K562 (cell line): ENCODE measurements at regions not wholly inside any gene's neighbourhood (a gene's known extent, or its start where the extent isn't known, plus 50 kb on each side); places are given as distances from the start of the nearest gene placed in this dataset.

Source experiments
- ATAC-seq: fragments of 200-7000 bp; cut with Tn5 transposase; 3 replicates; pipeline ENCODE4 v1.9.1; 2020; ENCODE audit warnings: moderate library complexity
- BruUV-seq: library from RNA; stranded (reverse); fragments of 400-500 nt; replicated peaks from 2 replicates; lab custom pipeline; 2021; lab: Mats Ljungman, UMichigan
- CTCF ChIA-PET: fragments of 300-600 bp; formaldehyde crosslinking; extraction: SDS; loops from one replicate; lab custom pipeline; 2021; ENCODE audit warnings: low intra/inter-chr PET ratio; lab: Yijun Ruan, JAX
- POLR2A ChIA-PET: fragments of 300-600, 350-650 bp; sonication (Branson Sonifier 250); formaldehyde crosslinking; extraction: SDS; loops from one replicate; lab custom pipeline; 2021; ENCODE audit warnings: antibody characterized with exemption, inconsistent platforms; lab: Yijun Ruan, JAX
- DNase-seq, 4 experiments: peaks; one replicate each; pipeline versions ENCODE4 v3.0.0 to v3.0.0-alpha.2; 2011 to 2018; ENCODE audit warnings: low spot score in 3 of 4, mixed read lengths in 3 of 4; ENCODE audit errors: extremely low read depth in 1 of 4
- FAIRE-seq: peaks from 2 replicates; lab custom pipeline; 2011; peaks lifted over from hg19 to GRCh38; lab: Jason Lieb, UNC
- H2AFZ ChIP-seq: 2 replicates; pipeline ENCODE4 v1.6.0; 2011; ENCODE audit warnings: low read depth, low read length, control low read depth, inconsistent platforms
- H3K27ac ChIP-seq: fragments of 200-600 bp; 3 replicates; pipeline ENCODE4 v1.8.0; 2011; ENCODE audit warnings: low read depth, mild to moderate bottlenecking, control low read depth, inconsistent platforms, low read length, moderate library complexity, mixed read lengths; ENCODE audit errors: extremely low read depth
- H3K27me3 ChIP-seq, 2 experiments: fragments of 300-600 bp in 1 of 2; 2 replicates in 1 of 2; 3 replicates in 1 of 2; pipeline versions ENCODE4 v1.6.0 to v1.8.0; 2011; ENCODE audit warnings: inconsistent platforms in 2 of 2, low read length in 2 of 2, mild to moderate bottlenecking in 1 of 2, mixed read lengths in 1 of 2, moderate library complexity in 1 of 2; ENCODE audit not compliant: control insufficient read depth in 2 of 2, insufficient read depth in 2 of 2
- H3K36me3 ChIP-seq: fragments of 300-600 bp; 3 replicates; pipeline ENCODE4 v1.8.0; 2011; ENCODE audit warnings: mild to moderate bottlenecking, low read length, inconsistent platforms; ENCODE audit not compliant: control insufficient read depth, insufficient read depth
- H3K4me1 ChIP-seq, 2 experiments: fragments of 200-600 bp in 1 of 2; replicated peaks in 1 of 2; 2 replicates in 1 of 2; 3 replicates in 1 of 2; pipeline versions ENCODE4 v1.5.1 to v1.8.0; 2011; ENCODE audit warnings: inconsistent platforms in 2 of 2, low read length in 2 of 2, mild to moderate bottlenecking in 1 of 2, mixed read lengths in 1 of 2, moderate library complexity in 1 of 2; ENCODE audit not compliant: control insufficient read depth in 2 of 2, insufficient read depth in 2 of 2
- H3K4me2 ChIP-seq: 2 replicates; pipeline ENCODE4 v1.6.1; 2011; ENCODE audit warnings: low read length, control low read depth, inconsistent platforms, mixed read lengths; ENCODE audit not compliant: insufficient read depth
- H3K4me3 ChIP-seq: fragments of 200-600 bp; sonication (generic), shearing (Covaris generic); 2 replicates; pipeline ENCODE4 v1.5.1; 2016; ENCODE audit warnings: control low read depth, inconsistent platforms
- H3K79me2 ChIP-seq: fragments of 200-600 bp; 3 replicates; pipeline ENCODE4 v1.8.0; 2011; ENCODE audit warnings: low read length, inconsistent platforms; ENCODE audit not compliant: control insufficient read depth, insufficient read depth
- H3K9ac ChIP-seq, 2 experiments: 2 replicates each; pipeline versions ENCODE4 v1.6.0 to v1.6.1; 2011; ENCODE audit warnings: low read depth in 2 of 2, low read length in 2 of 2, control low read depth in 1 of 2, inconsistent platforms in 1 of 2, mild to moderate bottlenecking in 1 of 2, mixed read lengths in 1 of 2; ENCODE audit not compliant: insufficient read depth in 1 of 2
- H3K9me1 ChIP-seq: one replicate; pipeline ENCODE4 v1.6.0; 2011; ENCODE audit warnings: inconsistent platforms, mild to moderate bottlenecking, low read length, moderate library complexity; ENCODE audit not compliant: control insufficient read depth, insufficient read depth
- H3K9me3 ChIP-seq: replicated peaks from 2 replicates; pipeline ENCODE4 v1.5.1; 2011; ENCODE audit warnings: low read depth, low read length, inconsistent platforms; ENCODE audit not compliant: control insufficient read depth, insufficient read depth
- H4K20me1 ChIP-seq: replicated peaks from 2 replicates; pipeline ENCODE4 v1.6.1; 2011; ENCODE audit warnings: low read length, inconsistent platforms, mixed read lengths; ENCODE audit not compliant: control insufficient read depth, insufficient read depth
- CCNT2 ChIP-seq: IDR thresholded peaks from 2 replicates; pipeline ENCODE4 v1.6.1; 2011; ENCODE audit warnings: borderline replicate concordance, low read depth, mild to moderate bottlenecking, moderate library complexity, mixed read lengths, low read length; ENCODE audit not compliant: insufficient read length; ENCODE audit errors: extremely low read depth
- NFE2L1 ChIP-seq: fragments of 450-650 bp; IDR thresholded peaks from 2 replicates; pipeline ENCODE4 v1.6.1; 2016; ENCODE audit warnings: missing genetic modification characterization, low read depth, mild to moderate bottlenecking, missing compliant biosample characterization, moderate library complexity, borderline replicate concordance
- NR2C2 ChIP-seq, 2 experiments: fragments of 200-800 bp in 1 of 2; sonication (Bioruptor generic) in 1 of 2; sonication (generic) in 1 of 2; formaldehyde crosslinking in 1 of 2; IDR thresholded peaks; 2 replicates each; pipeline versions ENCODE4 v1.6.1 to v1.8.0; 2016 to 2022; ENCODE audit warnings: mild to moderate bottlenecking in 1 of 2, missing compliant biosample characterization in 1 of 2, missing genetic modification characterization in 1 of 2, missing genetic modification reagents in 1 of 2
- RAD51 ChIP-seq: fragments of 450-650 bp; IDR thresholded peaks from 2 replicates; pipeline ENCODE4 v1.7.1; 2016; ENCODE audit warnings: low read depth, mild to moderate bottlenecking, borderline replicate concordance
- SAFB ChIP-seq: fragments of 200-400 bp; formaldehyde crosslinking; IDR thresholded peaks from 2 replicates; pipeline ENCODE4 v1.6.1; 2017; ENCODE audit warnings: low read depth, low read length, borderline replicate concordance
- SRSF3 ChIP-seq: fragments of 200-400 bp; formaldehyde crosslinking; IDR thresholded peaks from 2 replicates; pipeline ENCODE4 v1.6.1; 2016; ENCODE audit warnings: mild to moderate bottlenecking, low read length, moderate library complexity; ENCODE audit not compliant: insufficient read depth
- USF2 ChIP-seq: sonication (generic); formaldehyde crosslinking; IDR thresholded peaks from 2 replicates; pipeline ENCODE4 v1.5.0; 2020; ENCODE audit warnings: missing genetic modification reagents
- ZFX ChIP-seq: sonication (generic); formaldehyde crosslinking; IDR thresholded peaks from 2 replicates; pipeline ENCODE4 v1.8.0; 2022; ENCODE audit warnings: mild to moderate bottlenecking, missing genetic modification reagents, moderate library complexity
- WGBS: fragments of 100-300 bp; shearing (Covaris generic); methylation state at CpG from one replicate; pipeline ENCODE4 v1.1.6; 2016; ENCODE audit warnings: low coverage, mixed read lengths; ENCODE audit not compliant: insufficient coverage; ENCODE audit errors: missing lambda C conversion rate; 5-methylcytosine and 5-hydroxymethylcytosine counted together
- in situ Hi-C: fragments of 300-500 bp; cut with MboI; formaldehyde crosslinking; loops from 4 replicates; pipeline ENCODE4 v1.15.0; 2018; ENCODE audit warnings: inconsistent platforms, mixed read lengths
- intact Hi-C: fragments of 100-400 bp; cut with micrococcal nuclease; formaldehyde crosslinking; loops from 2 replicates; pipeline ENCODE4 v1.14.2; 2022
- TF ChIP-seq, protein P1 (sequence below), 2 experiments: fragments of 450-650 bp; IDR thresholded peaks; 2 replicates each; pipeline ENCODE4 v1.6.1; 2018; ENCODE audit warnings: mild to moderate bottlenecking in 2 of 2, low read depth in 1 of 2; ENCODE audit not compliant: partially characterized antibody in 2 of 2

GRCh38 chr5:71886406-71886805, 167.3 kb downstream of the CARTPT start:
- no peak for DNase-seq
- ChIA-PET POLR2A (no interaction called here), CTCF (no interaction called here)
- H3K27me3 ChIP-seq: peaks cover 10 to 21% of the 10 kb centered on the region in 2 experiments
- no peak for TF ChIP-seq CCNT2
- no peaks in the 10 kb centered on the region for H3K4me1 ChIP-seq
- H3K9ac ChIP-seq: no peak overlapping the region
- no peak overlapping the region for H2AFZ ChIP-seq
- H3K4me2 ChIP-seq: no peak overlapping the region
- no peaks in the 10 kb centered on the region for H4K20me1 ChIP-seq
- H3K27ac ChIP-seq: no peak overlapping the region
- in situ Hi-C loops (no loop called here), intact Hi-C loops (no loop called here)
- no peak overlapping the region for H3K4me3 ChIP-seq
- H3K9me1 ChIP-seq: no peaks in the 10 kb centered on the region
- 2% methylated on average over 2 of the region's 2 CpGs for WGBS
- no peaks in the 10 kb centered on the region for H3K9me3 ChIP-seq
- no peak for ATAC-seq
- no peaks in the 10 kb centered on the region for H3K79me2 ChIP-seq
- no peaks in the 10 kb centered on the region for H3K36me3 ChIP-seq
- FAIRE-seq: no peak
- no TSS peak for BruUV-seq

DNA sequence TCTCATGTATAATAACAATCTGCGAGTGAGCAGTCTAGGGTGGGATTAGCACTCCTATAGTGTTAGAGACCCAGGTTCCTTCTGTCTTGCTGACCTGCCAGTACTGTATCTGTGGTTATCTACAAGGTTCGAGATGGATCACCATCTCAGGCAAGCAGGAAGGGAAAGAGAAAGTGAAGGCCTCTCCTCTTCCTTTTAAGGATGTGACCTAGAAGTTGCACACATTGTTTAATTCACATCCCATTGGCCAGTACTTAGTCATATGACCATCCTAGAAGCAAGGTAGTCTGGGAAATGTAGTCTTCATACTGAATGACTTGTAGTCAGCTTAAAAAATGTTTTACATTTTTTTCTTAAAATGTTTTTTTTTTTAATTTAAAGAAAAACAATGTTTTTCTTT, 168.6 kb downstream of the CARTPT start:
- Histone ChIP-seq H4K20me1 (no peaks in the 10 kb centered on the region), H2AFZ (peak overlapping the region; percentile 89), H3K4me3 (no peak overlapping the region), H3K4me1 (no peaks in the 10 kb centered on the region), H3K9me1 (no peaks in the 10 kb centered on the region), H3K79me2 (no peaks in the 10 kb centered on the region), H3K4me2 (peak overlapping the region; percentile 69), H3K9ac (no peak overlapping the region), H3K27ac (no peak overlapping the region), H3K27me3 (peaks cover 3 to 16% of the 10 kb centered on the region in 2 experiments; a peak in 3 of 5 replicates), H3K36me3 (no peaks in the 10 kb centered on the region), H3K9me3 (no peaks in the 10 kb centered on the region)
- WGBS: 5% methylated on average over 2 of the region's 2 CpGs
- CTCF ChIA-PET: no interaction called here
- in situ Hi-C loops: no loop called here
- intact Hi-C loops: no loop called here
- DNase-seq (peak; percentile 49 to 76 (median 69)), ATAC-seq (peak; percentile 99), FAIRE-seq (peak; percentile 90)
- BruUV-seq: no TSS peak
- POLR2A ChIA-PET: no interaction called here
- TF ChIP-seq, protein P1, sequence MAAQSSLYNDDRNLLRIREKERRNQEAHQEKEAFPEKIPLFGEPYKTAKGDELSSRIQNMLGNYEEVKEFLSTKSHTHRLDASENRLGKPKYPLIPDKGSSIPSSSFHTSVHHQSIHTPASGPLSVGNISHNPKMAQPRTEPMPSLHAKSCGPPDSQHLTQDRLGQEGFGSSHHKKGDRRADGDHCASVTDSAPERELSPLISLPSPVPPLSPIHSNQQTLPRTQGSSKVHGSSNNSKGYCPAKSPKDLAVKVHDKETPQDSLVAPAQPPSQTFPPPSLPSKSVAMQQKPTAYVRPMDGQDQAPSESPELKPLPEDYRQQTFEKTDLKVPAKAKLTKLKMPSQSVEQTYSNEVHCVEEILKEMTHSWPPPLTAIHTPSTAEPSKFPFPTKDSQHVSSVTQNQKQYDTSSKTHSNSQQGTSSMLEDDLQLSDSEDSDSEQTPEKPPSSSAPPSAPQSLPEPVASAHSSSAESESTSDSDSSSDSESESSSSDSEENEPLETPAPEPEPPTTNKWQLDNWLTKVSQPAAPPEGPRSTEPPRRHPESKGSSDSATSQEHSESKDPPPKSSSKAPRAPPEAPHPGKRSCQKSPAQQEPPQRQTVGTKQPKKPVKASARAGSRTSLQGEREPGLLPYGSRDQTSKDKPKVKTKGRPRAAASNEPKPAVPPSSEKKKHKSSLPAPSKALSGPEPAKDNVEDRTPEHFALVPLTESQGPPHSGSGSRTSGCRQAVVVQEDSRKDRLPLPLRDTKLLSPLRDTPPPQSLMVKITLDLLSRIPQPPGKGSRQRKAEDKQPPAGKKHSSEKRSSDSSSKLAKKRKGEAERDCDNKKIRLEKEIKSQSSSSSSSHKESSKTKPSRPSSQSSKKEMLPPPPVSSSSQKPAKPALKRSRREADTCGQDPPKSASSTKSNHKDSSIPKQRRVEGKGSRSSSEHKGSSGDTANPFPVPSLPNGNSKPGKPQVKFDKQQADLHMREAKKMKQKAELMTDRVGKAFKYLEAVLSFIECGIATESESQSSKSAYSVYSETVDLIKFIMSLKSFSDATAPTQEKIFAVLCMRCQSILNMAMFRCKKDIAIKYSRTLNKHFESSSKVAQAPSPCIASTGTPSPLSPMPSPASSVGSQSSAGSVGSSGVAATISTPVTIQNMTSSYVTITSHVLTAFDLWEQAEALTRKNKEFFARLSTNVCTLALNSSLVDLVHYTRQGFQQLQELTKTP (IDR thresholded peaks at IDR 0.05; ENCODE audit: low read depth in 1 of 2, partially characterized antibody in 2 of 2): peak in 1 of 2 experiments; percentile 33
- TF ChIP-seq RAD51 (peak; percentile 81), SAFB (no peak), USF2 (CRISPR knock-in tag) (peak; percentile 84), NR2C2 (CRISPR knock-in tag; IDR thresholded peaks at IDR 0.05) (no peak), NR2C2 (tag; IDR thresholded peaks at IDR 0.05) (peak; percentile 45; the same call in 1 of the 2 replicates), ZFX (CRISPR knock-in tag) (peak; percentile 25; the same call in 1 of the 2 replicates), SRSF3 (no peak), NFE2L1 (tag) (no peak)
